Frontal cortex (tissue), 3 donors: ENCODE measurements at regions not wholly inside any gene's neighbourhood (a gene's known extent, or its start where the extent isn't known, plus 50 kb on each side); places are given as distances from the start of the nearest gene placed in this dataset.
"Not testable (repeated sequence)": the region's sequence is repeated elsewhere in the genome, so short reads cannot be mapped to it uniquely, and the experiment has no call there.

ENCODE experiments used
- DNase-seq, 2 donors: peaks; one replicate each; pipeline ENCODE4 v3.0.0; 2012; ENCODE audit warnings: low spot score in 2 of 2
- FAIRE-seq: peaks from 2 replicates; lab custom pipeline; 2012; peaks lifted over from hg19 to GRCh38; lab: Jason Lieb, UNC
- donor health status: control.
- donor health status: control.
- donor health status: control.

DNA sequence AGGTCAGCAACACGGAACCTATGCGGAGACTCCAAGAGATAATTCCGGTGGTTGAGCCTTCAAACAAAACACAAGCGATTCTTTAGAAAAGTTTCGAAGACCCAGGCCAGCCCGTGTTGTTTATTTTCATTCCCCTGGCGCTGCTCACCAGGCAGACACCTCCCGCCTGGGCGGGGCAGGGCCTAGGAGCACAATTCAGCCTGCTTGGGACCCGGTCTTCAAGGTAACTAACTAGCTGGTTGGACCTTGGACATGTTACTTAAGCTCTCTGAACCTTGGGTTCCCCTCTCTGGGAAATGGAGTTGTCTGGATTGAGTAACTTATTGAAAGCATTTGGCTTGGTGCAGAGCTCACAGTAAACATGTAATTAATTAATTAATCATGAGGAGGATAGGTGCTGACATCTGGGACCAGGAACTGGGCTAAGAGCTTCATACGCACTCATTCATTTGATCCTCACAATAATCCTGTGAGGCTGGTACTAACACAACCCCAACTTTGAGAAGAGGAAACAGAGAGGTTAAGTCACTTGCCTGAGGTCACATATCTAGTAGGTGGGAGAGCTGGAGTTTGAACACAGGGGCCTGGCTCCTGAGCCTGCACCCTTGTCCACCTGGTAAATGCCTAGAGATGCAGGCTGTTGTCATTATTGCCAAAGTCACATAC, 125.3 kb upstream of the SMURF2 start:
- DNase-seq, result no peak
- FAIRE-seq, result no peak

GRCh38 chr17:64786337-64786736, 124.2 kb upstream of the SMURF2 start:
- DNase-seq (no peak), FAIRE-seq (no peak)

GRCh38 chr17:64785011-64785421, 122.9 kb upstream of the SMURF2 start:
- no peak for FAIRE-seq
- DNase-seq, result no peak

GRCh38 chr17:64784353-64785010, 122.4 kb upstream of the SMURF2 start:
- no peak for FAIRE-seq
- DNase-seq, result no peak

GRCh38 chr17:64783556-64784352, 121.6 kb upstream of the SMURF2 start:
- no peak for FAIRE-seq
- DNase-seq, result no peak

- FAIRE-seq (no peak), DNase-seq (no peak)
These were observed 120.9 kb upstream of the SMURF2 start for GRCh38 chr17:64783031-64783461.

- FAIRE-seq (no peak), DNase-seq (no peak)
These were observed 119.9 kb upstream of the SMURF2 start for GRCh38 chr17:64781810-64782555.

DNA sequence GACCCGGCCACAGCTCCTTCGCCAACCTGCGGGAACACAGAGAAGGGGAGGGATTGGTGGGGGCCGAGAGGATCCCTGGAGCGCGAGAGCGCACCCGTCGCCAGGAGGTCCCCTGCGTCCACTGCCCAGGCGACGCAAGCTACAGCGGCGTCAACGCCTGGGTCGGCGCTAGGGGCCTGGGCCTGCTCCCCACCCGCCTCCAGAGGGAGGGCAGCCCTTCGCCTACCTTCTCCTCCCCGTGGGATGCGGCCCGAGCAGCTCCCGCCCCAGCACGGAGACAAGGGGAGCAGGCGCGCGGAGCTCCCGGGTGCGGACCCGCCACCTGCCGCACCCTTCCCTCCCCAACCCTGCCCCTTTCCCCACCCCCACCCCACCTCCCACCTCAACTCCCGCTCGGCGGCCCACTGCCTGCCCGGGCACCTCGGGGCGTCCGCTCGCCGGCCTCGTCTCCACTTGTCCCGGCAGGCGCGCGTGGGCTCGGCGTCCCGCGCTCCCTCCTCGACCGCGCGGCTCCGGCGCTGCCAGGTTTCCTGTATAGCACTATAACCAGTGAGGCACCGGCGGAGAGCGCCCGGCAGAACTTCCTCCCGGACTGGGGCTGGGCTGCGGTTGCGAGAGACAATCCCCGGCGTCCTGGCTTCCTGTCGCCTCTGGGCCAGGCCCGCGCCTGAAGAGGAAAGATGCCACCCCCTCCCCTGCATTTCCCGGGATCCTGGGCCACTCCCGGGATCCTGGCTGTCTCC, 119.1 kb upstream of the SMURF2 start:
- FAIRE-seq, result no peak
- DNase-seq, result no peak

- FAIRE-seq (no peak), DNase-seq (peak; percentile 54 to 55)
These were observed 118.2 kb upstream of the SMURF2 start for GRCh38 chr17:64780096-64781013.

- no peak for DNase-seq
- FAIRE-seq, result no peak
These were observed 117.4 kb upstream of the SMURF2 start for GRCh38 chr17:64779376-64780095.

DNA sequence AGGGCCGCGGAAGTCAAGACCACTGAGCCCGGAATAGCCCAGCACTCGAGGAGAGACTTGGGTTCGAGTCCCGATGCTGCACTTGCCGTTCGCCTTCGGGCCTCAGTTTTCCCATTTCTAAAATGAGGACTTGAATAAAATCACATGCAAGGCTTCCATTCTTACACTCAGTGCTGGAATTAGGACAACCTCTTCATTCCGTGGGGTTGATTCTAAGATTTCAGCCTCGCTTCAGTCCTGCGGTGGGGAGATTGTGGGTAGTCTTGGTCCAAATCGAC, 116.9 kb upstream of the SMURF2 start:
- not testable (repeated sequence) for FAIRE-seq, DNase-seq

DNA sequence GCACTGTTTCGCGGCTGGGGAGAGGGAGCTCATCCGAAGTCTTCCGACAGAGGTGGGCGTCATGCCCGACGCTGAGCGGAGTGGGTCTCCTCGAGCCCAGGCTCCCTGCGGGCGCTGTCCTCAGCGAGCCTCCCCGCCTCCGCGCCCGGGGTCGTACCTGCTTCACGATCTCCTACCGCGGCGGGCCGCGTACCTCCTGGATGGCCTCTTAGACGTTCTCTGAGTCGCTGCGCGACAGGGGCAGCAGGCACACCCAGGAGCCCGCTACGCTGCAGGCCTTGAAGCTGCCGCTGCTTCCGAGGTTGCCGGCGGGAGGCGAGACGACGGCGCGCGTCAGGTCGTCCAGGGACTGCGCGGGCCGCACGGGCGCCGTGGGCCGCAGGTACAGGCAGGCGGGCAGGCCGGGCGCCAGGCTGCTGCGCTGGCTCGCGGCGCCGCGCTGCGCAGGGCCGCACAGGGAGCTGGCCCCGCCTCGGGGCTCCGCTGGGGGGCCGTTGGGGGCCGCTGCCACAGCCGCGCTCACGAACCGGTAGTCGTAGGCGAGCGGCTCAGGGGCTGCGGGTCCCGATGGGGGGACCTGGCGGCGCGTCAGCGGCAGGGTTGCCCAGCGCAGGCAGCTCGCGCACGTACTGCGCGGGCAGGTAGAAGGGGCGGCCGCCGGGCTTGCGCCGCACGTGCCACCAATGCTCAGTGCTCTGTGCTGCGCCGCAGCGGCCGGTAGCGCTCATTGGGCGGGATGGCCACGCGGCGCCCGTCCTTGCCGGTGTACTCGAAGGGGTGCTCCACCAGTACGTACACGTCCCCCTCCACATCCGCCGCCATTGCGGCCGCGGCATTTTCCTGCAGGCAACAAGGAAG, 116.4 kb upstream of the SMURF2 start:
- FAIRE-seq (no peak), DNase-seq (peak in 1 of 2 donors; percentile 44)

DNA sequence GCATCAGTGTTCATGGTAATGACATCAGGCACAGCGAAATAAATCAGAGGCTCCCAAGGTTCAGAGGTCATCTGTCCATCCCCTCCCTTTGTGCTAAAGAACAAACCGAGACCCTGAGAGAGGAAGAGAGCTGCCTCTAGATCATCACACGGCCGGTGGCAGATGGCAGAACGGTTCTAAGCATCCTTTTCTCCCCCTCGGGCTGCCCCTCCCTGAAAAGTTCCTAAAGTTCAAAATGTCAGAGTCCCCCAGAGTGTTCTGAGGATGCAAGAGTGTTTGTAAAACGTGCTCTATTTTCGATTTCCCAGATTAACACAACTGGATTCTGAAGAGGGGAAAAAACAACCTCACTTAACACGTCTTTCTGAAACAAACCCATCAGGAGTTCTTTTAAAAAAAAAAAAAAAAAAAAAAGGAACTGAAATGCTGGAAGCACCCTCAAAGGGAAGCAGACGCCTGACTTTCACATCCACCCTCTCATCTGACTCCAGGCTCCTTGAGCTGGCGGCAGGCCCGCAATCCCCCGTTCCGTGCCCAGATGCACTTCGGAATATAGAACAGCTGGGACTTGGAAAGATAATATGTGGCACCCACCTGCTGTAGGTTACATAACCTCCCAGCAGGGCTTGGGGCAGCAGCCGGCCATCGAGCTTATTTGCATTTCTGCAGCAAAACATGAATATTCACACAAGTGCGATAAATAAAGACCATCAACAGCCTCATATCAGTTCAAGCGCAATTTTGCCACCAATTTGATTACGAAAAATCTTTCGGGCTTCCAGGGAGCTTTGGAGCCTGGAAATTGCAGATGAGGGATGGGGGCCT, 115.5 kb upstream of the SMURF2 start:
- FAIRE-seq, result no peak
- peak; percentile 45 to 60 for DNase-seq

DNA sequence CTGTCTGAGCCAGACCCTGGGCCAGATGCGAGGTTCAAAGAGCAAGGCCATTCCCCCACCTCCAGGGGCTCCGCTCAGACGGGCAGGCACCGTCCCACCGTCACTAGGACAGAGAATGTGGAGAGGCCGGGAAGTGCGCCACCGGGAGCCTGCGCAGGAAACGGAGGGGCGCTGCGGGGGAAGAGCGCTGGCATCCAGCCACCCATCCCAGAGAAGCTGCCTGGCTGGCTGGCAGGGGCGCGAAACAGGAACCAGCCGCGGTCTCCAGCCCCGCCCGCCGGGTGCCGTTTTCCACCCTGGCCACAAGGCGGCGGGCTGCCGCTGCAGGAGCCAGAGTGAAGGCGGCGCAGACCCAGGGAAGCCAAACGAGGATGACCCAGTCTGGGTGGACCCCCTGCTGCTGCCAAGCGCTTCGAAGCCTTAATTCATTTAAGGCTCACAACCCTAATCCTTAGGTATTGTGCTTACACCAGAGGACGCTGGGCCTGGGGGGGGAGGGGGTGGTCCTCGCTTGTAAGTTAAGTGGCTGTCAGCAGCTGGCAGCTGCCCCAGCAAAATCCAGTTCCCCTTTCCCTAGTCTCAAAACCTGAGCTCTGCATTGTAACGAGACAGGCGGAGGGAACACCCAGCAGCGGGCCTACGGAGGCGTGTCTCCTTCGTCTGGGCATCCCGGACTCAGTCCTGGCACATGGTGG, 114.8 kb upstream of the SMURF2 start:
- peak; percentile 73 to 80 for DNase-seq
- FAIRE-seq, result not testable (repeated sequence)

DNA sequence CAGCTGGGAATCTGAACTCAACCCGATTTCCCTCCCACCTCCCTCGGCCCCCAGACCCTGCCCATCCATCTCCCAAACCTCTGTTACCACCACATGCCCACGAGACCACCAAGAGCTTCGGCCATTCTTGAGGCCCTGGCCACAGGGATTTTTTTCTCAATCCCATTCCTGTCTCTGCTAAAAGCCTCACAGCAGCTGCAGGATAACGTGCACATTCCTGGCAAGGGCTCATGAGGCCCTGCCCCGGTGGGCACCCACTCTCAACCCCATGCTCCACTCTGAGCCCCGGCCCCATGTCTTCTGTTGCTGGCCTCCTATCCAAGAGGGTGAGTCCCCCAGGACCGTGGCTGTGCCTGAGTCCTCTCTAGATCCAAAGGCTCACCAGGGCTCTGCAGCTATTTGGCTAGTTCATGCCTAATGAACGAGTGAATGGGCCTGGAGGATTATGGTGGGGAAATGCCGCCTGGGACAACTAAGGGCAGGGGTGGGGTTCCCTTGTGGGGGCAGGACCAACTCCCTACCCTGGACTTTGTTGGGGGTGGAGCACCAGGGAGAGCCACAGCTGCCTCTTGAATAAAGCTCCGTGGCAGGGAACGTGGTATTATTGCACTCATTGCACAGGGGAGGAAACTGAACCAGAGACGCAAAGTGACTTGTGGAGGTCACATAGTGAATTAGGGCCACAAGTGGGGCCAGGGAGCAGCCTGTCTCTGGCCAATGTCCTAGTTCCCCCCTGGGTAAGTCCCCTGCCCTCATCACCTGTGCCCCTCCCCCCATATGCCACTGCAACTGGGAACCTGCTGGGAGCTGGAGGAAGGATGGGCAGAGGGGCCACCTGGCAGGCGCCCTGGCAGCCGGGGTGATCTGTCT, 113.8 kb upstream of the SMURF2 start:
- DNase-seq (no peak), FAIRE-seq (no peak)
